ENCODE measurements at regions not wholly inside any gene's neighbourhood (a gene's known extent, or its start where the extent isn't known, plus 50 kb on each side); places are given as distances from the start of the nearest gene placed in this dataset.
"Not testable (repeated sequence)": the region's sequence is repeated elsewhere in the genome, so short reads cannot be mapped to it uniquely, and the experiment has no call there.

DNA sequence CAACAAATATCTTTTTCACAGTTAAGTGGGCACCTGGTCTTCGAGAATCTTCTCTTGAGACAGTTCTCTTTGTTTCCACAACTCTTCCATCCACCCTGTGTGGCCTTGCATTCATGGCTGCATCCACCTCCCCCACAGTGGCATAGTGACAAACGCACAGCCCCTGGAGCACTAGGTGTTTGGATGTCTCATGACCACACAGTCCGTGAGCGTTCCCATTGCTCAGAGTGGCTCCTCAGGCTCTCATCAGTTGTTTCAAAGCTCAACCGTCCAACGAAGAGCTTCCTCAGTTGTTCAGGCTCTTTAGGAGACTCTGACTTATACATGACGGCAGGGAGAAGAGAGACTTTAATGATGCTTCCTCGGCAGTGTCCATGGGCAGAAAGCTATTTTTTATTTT lies 191.6 kb downstream of the CDRT15L2 start:
- no peaks in the 10 kb centered on the region for H3K9me3 ChIP-seq
- H3K36me3 ChIP-seq = no peaks in the 10 kb centered on the region
- no peak for DNase-seq (ENCODE audit: low spot score)

DNA sequence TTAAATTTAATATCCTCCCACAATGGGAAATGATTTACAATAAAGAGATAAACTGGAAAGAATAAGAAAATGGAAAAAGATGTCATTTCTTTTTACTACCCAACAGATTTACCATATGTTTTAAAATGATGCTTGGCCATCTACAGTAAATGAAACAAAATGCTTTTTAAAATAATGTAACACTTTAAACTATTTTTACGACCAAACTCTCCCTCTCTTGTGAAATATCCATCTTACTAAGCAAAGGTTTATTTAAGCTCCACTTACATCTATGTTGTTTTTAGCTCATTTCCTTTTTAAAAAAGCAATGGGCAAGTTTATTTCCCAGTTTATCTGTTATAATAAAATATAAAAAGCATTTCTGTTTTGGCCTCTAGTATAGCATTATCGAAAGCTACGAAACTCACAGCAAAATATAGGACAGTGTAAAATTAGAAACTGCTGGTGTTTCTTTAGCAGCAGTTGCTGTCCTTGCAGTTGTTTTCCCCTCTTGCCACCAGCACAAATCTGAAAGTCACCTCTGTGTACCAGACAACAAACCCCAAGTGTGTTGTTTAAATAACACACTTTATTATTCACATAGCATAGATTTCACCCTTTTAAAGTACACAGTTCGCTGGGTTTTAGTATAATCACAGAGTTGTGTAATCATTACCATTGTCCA lies 195.1 kb downstream of the CDRT15L2 start:
- H3K4me1 ChIP-seq = no peaks in the 10 kb centered on the region
- DNase-seq (ENCODE audit: low spot score) = no peak
- TF ChIP-seq, protein P1, sequence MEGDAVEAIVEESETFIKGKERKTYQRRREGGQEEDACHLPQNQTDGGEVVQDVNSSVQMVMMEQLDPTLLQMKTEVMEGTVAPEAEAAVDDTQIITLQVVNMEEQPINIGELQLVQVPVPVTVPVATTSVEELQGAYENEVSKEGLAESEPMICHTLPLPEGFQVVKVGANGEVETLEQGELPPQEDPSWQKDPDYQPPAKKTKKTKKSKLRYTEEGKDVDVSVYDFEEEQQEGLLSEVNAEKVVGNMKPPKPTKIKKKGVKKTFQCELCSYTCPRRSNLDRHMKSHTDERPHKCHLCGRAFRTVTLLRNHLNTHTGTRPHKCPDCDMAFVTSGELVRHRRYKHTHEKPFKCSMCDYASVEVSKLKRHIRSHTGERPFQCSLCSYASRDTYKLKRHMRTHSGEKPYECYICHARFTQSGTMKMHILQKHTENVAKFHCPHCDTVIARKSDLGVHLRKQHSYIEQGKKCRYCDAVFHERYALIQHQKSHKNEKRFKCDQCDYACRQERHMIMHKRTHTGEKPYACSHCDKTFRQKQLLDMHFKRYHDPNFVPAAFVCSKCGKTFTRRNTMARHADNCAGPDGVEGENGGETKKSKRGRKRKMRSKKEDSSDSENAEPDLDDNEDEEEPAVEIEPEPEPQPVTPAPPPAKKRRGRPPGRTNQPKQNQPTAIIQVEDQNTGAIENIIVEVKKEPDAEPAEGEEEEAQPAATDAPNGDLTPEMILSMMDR (IDR thresholded peaks at IDR 0.05) = no peak
- H3K9me3 ChIP-seq = no peaks in the 10 kb centered on the region
- no peak overlapping the region for H3K4me3 ChIP-seq
- no peaks in the 10 kb centered on the region for H3K36me3 ChIP-seq
- no peaks in the 10 kb centered on the region for H3K27me3 ChIP-seq
- H3K27ac ChIP-seq = no peak overlapping the region

More for the DNA sequence above, 191.6 kb downstream of the CDRT15L2 start:
- TF ChIP-seq, protein P1 (IDR thresholded peaks at IDR 0.05) = no peak
- no peak overlapping the region for H3K4me3 ChIP-seq
- no peak overlapping the region for H3K27ac ChIP-seq
- no peaks in the 10 kb centered on the region for H3K27me3 ChIP-seq
- H3K4me1 ChIP-seq = no peaks in the 10 kb centered on the region

DNA sequence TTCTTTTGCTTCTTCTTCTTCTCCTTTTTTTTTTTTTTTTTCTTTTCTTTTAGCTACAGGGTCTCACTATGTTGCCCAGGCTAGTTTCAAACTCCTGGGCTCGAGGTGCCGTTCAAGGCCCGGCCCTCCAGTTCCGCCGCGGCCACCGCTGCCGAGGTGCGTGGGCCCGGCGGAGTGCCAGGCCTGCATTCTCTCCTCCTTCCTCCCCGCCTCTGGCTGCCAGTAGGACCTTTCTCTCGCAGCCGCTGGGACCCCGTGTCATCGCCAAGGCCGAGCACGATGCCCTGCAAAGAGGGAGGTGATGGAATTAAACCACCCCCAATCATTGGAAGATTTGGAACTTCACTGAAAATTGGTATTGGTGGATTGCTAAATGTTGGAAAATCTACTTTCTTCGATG lies 195.8 kb downstream of the CDRT15L2 start:
- H3K27me3 ChIP-seq = no peaks in the 10 kb centered on the region
- H3K4me3 ChIP-seq = no peak overlapping the region
- H3K9me3 ChIP-seq = no peaks in the 10 kb centered on the region
- H3K36me3 ChIP-seq = no peaks in the 10 kb centered on the region
- DNase-seq (ENCODE audit: low spot score) = no peak
- H3K27ac ChIP-seq = no peak overlapping the region
- TF ChIP-seq, protein P1 (IDR thresholded peaks at IDR 0.05) = no peak
- H3K4me1 ChIP-seq = no peaks in the 10 kb centered on the region

DNA sequence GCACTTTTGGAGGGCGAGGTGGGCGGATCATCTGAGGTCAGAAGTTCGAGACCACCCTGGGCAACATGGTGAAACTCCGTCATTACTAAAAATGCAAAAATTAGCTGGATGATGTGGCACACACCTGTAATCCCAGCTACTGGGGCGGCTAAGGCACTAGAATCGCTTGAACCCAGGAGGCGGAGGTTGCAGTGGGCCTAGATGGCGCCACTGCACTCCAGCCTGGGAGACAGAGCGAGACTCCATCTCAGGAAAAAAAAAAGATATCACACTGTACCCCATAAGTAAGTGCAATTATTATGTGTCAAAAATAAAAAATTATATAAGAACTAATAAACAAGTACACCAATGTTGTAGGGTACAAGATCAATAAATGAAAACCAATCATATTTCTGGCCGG lies 200.0 kb downstream of the CDRT15L2 start:
- Histone ChIP-seq H3K4me1 (no peaks in the 10 kb centered on the region), H3K27me3 (no peaks in the 10 kb centered on the region), H3K4me3 (no peak overlapping the region), H3K9me3 (no peaks in the 10 kb centered on the region), H3K27ac (no peak overlapping the region), H3K36me3 (no peaks in the 10 kb centered on the region)
- TF ChIP-seq, protein P1 (IDR thresholded peaks at IDR 0.05) = no peak
- no peak for DNase-seq (ENCODE audit: low spot score)

DNA sequence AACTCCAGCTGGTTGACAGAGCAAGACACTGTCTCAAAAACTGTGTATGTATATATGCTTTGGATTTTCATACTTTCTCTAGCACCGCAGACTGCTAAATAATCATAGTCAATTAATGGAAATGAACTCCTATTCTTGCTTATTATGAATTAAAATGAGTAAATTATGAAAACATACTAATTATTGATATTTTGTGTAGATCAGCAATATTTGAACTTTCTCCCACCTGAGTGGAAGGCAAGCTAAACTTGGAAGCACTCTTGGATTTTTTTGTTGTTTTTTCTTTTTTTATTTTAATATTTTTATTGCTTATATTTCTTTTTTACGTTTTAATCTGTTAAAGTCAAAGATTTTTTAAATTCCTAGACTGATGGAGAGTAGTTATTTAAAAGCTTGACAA lies 201.7 kb downstream of the CDRT15L2 start:
- H3K27me3 ChIP-seq = no peaks in the 10 kb centered on the region
- TF ChIP-seq, protein P1 (IDR thresholded peaks at IDR 0.05) = no peak
- DNase-seq (ENCODE audit: low spot score) = no peak

DNA sequence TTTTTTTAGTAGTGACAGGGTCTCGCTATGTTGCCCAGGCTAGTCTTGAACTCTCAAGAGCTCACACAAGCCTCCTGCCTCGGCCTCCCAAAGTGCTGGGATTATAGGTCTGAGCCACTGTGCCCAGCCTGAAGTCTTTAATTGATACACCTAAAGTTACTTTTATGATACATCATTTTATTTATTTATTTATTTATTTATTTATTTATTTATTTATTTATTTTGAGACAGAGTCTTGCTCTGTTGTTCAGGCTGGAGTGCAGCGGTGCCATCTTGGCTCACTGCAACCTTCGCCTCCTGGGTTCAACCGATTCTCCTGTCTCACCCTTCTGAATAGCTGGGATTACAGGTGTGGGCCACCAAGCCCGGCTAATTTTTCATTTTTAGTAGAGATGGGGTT lies 202.3 kb downstream of the CDRT15L2 start:
- not testable (repeated sequence) for H3K4me1 ChIP-seq; H3K36me3 ChIP-seq; H3K27ac ChIP-seq; DNase-seq (ENCODE audit: low spot score); H3K9me3 ChIP-seq; H3K27me3 ChIP-seq; H3K4me3 ChIP-seq

More for the DNA sequence above, 201.7 kb downstream of the CDRT15L2 start:
- Histone ChIP-seq H3K4me1 (no peaks in the 10 kb centered on the region), H3K4me3 (no peak overlapping the region), H3K9me3 (no peaks in the 10 kb centered on the region), H3K27ac (no peak overlapping the region), H3K36me3 (no peaks in the 10 kb centered on the region)

All from right atrium auricular region (tissue), 2 donors.